ENCODE measurements at regions not wholly inside any gene's neighbourhood (a gene's known extent, or its start where the extent isn't known, plus 50 kb on each side); places are given as distances from the start of the nearest gene placed in this dataset.
"Not testable (repeated sequence)": the region's sequence is repeated elsewhere in the genome, so short reads cannot be mapped to it uniquely, and the experiment has no call there.

GRCh38 chr2:59181347-59181746, 940.2 kb upstream of the FANCL start:
- no peak for DNase-seq (ENCODE audit: low spot score)

GRCh38 chr2:59180621-59181020, 939.5 kb upstream of the FANCL start:
- DNase-seq (ENCODE audit: low spot score) = no peak

- no peak for DNase-seq (ENCODE audit: low spot score)
Measured at GRCh38 chr2:59180111-59180510, 939.0 kb upstream of the FANCL start.

- no peak for DNase-seq (ENCODE audit: low spot score)
Measured at GRCh38 chr2:59177748-59178147, 936.6 kb upstream of the FANCL start.

GRCh38 chr2:59176737-59177136, 935.6 kb upstream of the FANCL start:
- DNase-seq (ENCODE audit: low spot score) = no peak

- DNase-seq (ENCODE audit: low spot score) = no peak
Measured at GRCh38 chr2:59174536-59175243, 933.6 kb upstream of the FANCL start.

- DNase-seq (ENCODE audit: low spot score) = no peak
Measured at GRCh38 chr2:59173325-59173724, 932.2 kb upstream of the FANCL start.

GRCh38 chr2:59171019-59171418, 929.9 kb upstream of the FANCL start:
- no peak for DNase-seq (ENCODE audit: low spot score)

GRCh38 chr2:59168766-59169165, 927.6 kb upstream of the FANCL start:
- no peak for DNase-seq (ENCODE audit: low spot score)

- DNase-seq (ENCODE audit: low spot score) = no peak
Measured at GRCh38 chr2:59167514-59167913, 926.4 kb upstream of the FANCL start.

- not testable (repeated sequence) for DNase-seq (ENCODE audit: low spot score)
Measured at GRCh38 chr2:59157908-59158307, 916.8 kb upstream of the FANCL start.

GRCh38 chr2:59151805-59152204, 910.7 kb upstream of the FANCL start:
- DNase-seq (ENCODE audit: low spot score) = no peak

- no peak for DNase-seq (ENCODE audit: low spot score)
Measured at GRCh38 chr2:59150217-59150849, 909.2 kb upstream of the FANCL start.

- no peak for DNase-seq (ENCODE audit: low spot score)
Measured at GRCh38 chr2:59149271-59149670, 908.1 kb upstream of the FANCL start.

- DNase-seq (ENCODE audit: low spot score) = no peak
Measured at GRCh38 chr2:59112258-59112657, 871.1 kb upstream of the FANCL start.

- DNase-seq (ENCODE audit: low spot score) = no peak
Measured at GRCh38 chr2:59096973-59097372, 855.8 kb upstream of the FANCL start.

GRCh38 chr2:59093571-59093970, 852.4 kb upstream of the FANCL start:
- DNase-seq (ENCODE audit: low spot score) = no peak

- no peak for DNase-seq (ENCODE audit: low spot score)
Measured at GRCh38 chr2:59084326-59084725, 843.2 kb upstream of the FANCL start.

GRCh38 chr2:59083075-59083828, 842.1 kb upstream of the FANCL start:
- DNase-seq (ENCODE audit: low spot score) = no peak

GRCh38 chr2:59082657-59083056, 841.5 kb upstream of the FANCL start:
- DNase-seq (ENCODE audit: low spot score) = no peak

- DNase-seq (ENCODE audit: low spot score) = no peak
Measured at GRCh38 chr2:59080451-59081181, 839.5 kb upstream of the FANCL start.

- DNase-seq (ENCODE audit: low spot score) = no peak
Measured at GRCh38 chr2:59077981-59078531, 836.9 kb upstream of the FANCL start.

All from ecto neural progenitor cell (in vitro differentiated cells).